IMR-90 (cell line): ENCODE measurements at regions not wholly inside any gene's neighbourhood (a gene's known extent, or its start where the extent isn't known, plus 50 kb on each side); places are given as distances from the start of the nearest gene placed in this dataset.

ENCODE experiments used
- ATAC-seq: fragments of 200-7000 bp; cut with Tn5 transposase; 2 replicates; pipeline ENCODE4 v1.9.1; 2020; ENCODE audit warnings: low read depth, mild to moderate bottlenecking, moderate library complexity
- BruUV-seq: library from RNA; stranded (reverse); fragments of 400-500 nt; replicated peaks from 2 replicates; lab custom pipeline; 2021; lab: Mats Ljungman, UMichigan
- CTCF ChIA-PET: fragments of 300-600 bp; formaldehyde crosslinking; extraction: SDS; loops from one replicate; lab custom pipeline; 2021; ENCODE audit warnings: antibody characterized with exemption; lab: Yijun Ruan, JAX
- POLR2A ChIA-PET: fragments of 300-600 bp; sonication (Branson Sonifier 250); formaldehyde crosslinking; loops from one replicate; lab custom pipeline; 2022; ENCODE audit warnings: antibody characterized with exemption; ENCODE audit not compliant: unreplicated experiment; lab: Charles Lee
- DNase-seq: peaks from one replicate; pipeline ENCODE4 v3.0.0; 2013
- H2AFZ ChIP-seq: replicated peaks from 2 replicates; pipeline ENCODE3; 2013; ENCODE audit warnings: low read length, mild to moderate bottlenecking; ENCODE audit not compliant: poor library complexity
- H2AK5ac ChIP-seq: 2 replicates; pipeline ENCODE4 v1.6.1; 2013; ENCODE audit warnings: low read depth, low read length, inconsistent platforms
- H2AK9ac ChIP-seq: replicated peaks from 2 replicates; pipeline ENCODE3; 2013; ENCODE audit warnings: mild to moderate bottlenecking, low read depth, low read length, moderate library complexity; ENCODE audit not compliant: poor library complexity
- H2BK120ac ChIP-seq: 2 replicates; pipeline ENCODE4 v1.6.1; 2013; ENCODE audit warnings: low read depth, low read length, inconsistent platforms
- H2BK15ac ChIP-seq: 3 replicates; pipeline ENCODE4 v1.6.1; 2013; ENCODE audit warnings: low read depth, low read length, inconsistent platforms
- H2BK20ac ChIP-seq: 2 replicates; pipeline ENCODE4 v1.6.1; 2013; ENCODE audit warnings: low read depth, mild to moderate bottlenecking, inconsistent platforms, low read length, moderate library complexity
- H2BK5ac ChIP-seq: 2 replicates; pipeline ENCODE4 v1.6.1; 2013; ENCODE audit warnings: mild to moderate bottlenecking, low read depth, low read length, inconsistent platforms; ENCODE audit not compliant: poor library complexity, severe bottlenecking
- H3K14ac ChIP-seq: replicated peaks from 2 replicates; pipeline ENCODE4 v1.6.1; 2013; ENCODE audit warnings: low read depth, low read length, inconsistent platforms
- H3K18ac ChIP-seq: 2 replicates; pipeline ENCODE4 v1.6.1; 2013; ENCODE audit warnings: low read depth, low read length, control low read depth
- H3K23ac ChIP-seq: 2 replicates; pipeline ENCODE4 v1.6.1; 2013; ENCODE audit warnings: low read depth, low read length, inconsistent platforms
- H3K27ac ChIP-seq: 2 replicates; pipeline ENCODE4 v1.5.1; 2013; ENCODE audit warnings: mild to moderate bottlenecking, control low read depth, low read length; ENCODE audit not compliant: insufficient read depth
- H3K27me3 ChIP-seq: 2 replicates; pipeline ENCODE4 v1.6.1; 2013; ENCODE audit warnings: low read length; ENCODE audit not compliant: control insufficient read depth, insufficient read depth
- H3K36me3 ChIP-seq: 2 replicates; pipeline ENCODE4 v1.6.1; 2013; ENCODE audit warnings: low read length, mixed read lengths; ENCODE audit not compliant: control insufficient read depth, insufficient read depth
- H3K4ac ChIP-seq: 2 replicates; pipeline ENCODE4 v1.6.1; 2013; ENCODE audit warnings: low read depth, low read length, inconsistent platforms
- H3K4me1 ChIP-seq: 2 replicates; pipeline ENCODE4 v1.6.1; 2013; ENCODE audit warnings: low read length, mixed read lengths; ENCODE audit not compliant: control insufficient read depth, insufficient read depth
- H3K4me2 ChIP-seq: 2 replicates; pipeline ENCODE4 v1.6.1; 2013; ENCODE audit warnings: low read depth, mild to moderate bottlenecking, control low read depth, low read length, moderate library complexity
- H3K4me3 ChIP-seq: 2 replicates; pipeline ENCODE4 v1.5.1; 2013; ENCODE audit warnings: low read depth, mild to moderate bottlenecking, control low read depth, low read length, moderate library complexity; ENCODE audit not compliant: insufficient read depth
- H3K56ac ChIP-seq: 2 replicates; pipeline ENCODE4 v1.6.1; 2013; ENCODE audit warnings: low read length, inconsistent platforms; ENCODE audit not compliant: insufficient read depth; ENCODE audit errors: extremely low read depth
- H3K79me1 ChIP-seq, 2 experiments: 2 replicates each; pipeline ENCODE4 v1.6.1; 2013; ENCODE audit warnings: low read length in 2 of 2, inconsistent platforms in 1 of 2, low read depth in 1 of 2
- H3K9ac ChIP-seq: 2 replicates; pipeline ENCODE4 v1.6.1; 2013; ENCODE audit warnings: low read depth, low read length, control low read depth
- H3K9me1 ChIP-seq: 2 replicates; pipeline ENCODE4 v1.6.1; 2013; ENCODE audit warnings: low read length, inconsistent platforms; ENCODE audit not compliant: insufficient read depth
- H3K9me3 ChIP-seq: 2 replicates; pipeline ENCODE4 v1.6.1; 2013; ENCODE audit warnings: low read length; ENCODE audit not compliant: control insufficient read depth, insufficient read depth
- H4K20me1 ChIP-seq: 2 replicates; pipeline ENCODE4 v1.6.1; 2013; ENCODE audit warnings: low read length, inconsistent platforms; ENCODE audit not compliant: insufficient read depth
- H4K5ac ChIP-seq: 2 replicates; pipeline ENCODE4 v1.6.1; 2013; ENCODE audit warnings: mild to moderate bottlenecking, low read depth, low read length, control low read depth
- H4K8ac ChIP-seq, 2 experiments: 2 replicates each; pipeline ENCODE4 v1.6.1; 2013; ENCODE audit warnings: low read depth in 2 of 2, low read length in 2 of 2, control low read depth in 1 of 2, inconsistent platforms in 1 of 2
- H4K91ac ChIP-seq: 2 replicates; pipeline ENCODE4 v1.6.1; 2013; ENCODE audit warnings: low read depth, low read length, inconsistent platforms; ENCODE audit not compliant: insufficient read depth
- BHLHE40 ChIP-seq: fragments of 150-350 bp; IDR thresholded peaks from 2 replicates; pipeline ENCODE4 v1.6.1; 2016; ENCODE audit warnings: mild to moderate bottlenecking, low read depth, low read length
- CEBPB ChIP-seq: IDR thresholded peaks from 2 replicates; pipeline ENCODE4 v1.6.1; 2012; ENCODE audit warnings: low read depth, low read length, improper control_type of control experiment
- CHD1 ChIP-seq: IDR thresholded peaks from 2 replicates; pipeline ENCODE4 v1.6.1; 2012; ENCODE audit warnings: low read depth, low read length, improper control_type of control experiment
- CTCF ChIP-seq: conservative IDR thresholded peaks from 2 replicates; pipeline ENCODE4 v1.5.1; 2012; ENCODE audit warnings: mild to moderate bottlenecking, low read depth, low read length, improper control_type of control experiment
- ELK1 ChIP-seq: fragments of 150-350 bp; IDR thresholded peaks from 2 replicates; pipeline ENCODE4 v1.6.1; 2016; ENCODE audit warnings: low read depth, mild to moderate bottlenecking, low read length, moderate library complexity, borderline replicate concordance
- FOS ChIP-seq: fragments of 150-350 bp; IDR thresholded peaks from 2 replicates; pipeline ENCODE4 v1.6.1; 2016; ENCODE audit warnings: low read depth, low read length
- MAFK ChIP-seq: IDR thresholded peaks from 2 replicates; pipeline ENCODE4 v1.6.1; 2012; ENCODE audit warnings: low read depth, low read length, improper control_type of control experiment
- MAZ ChIP-seq: IDR thresholded peaks from 2 replicates; pipeline ENCODE4 v1.6.1; 2012; ENCODE audit warnings: low read depth, mild to moderate bottlenecking, low read length, improper control_type of control experiment, moderate library complexity, borderline replicate concordance
- MXI1 ChIP-seq: IDR thresholded peaks from 2 replicates; pipeline ENCODE4 v1.6.1; 2012; ENCODE audit warnings: low read depth, mild to moderate bottlenecking, low read length, moderate library complexity, borderline replicate concordance
- NFE2L2 ChIP-seq: fragments of 150-350 bp; IDR thresholded peaks from 2 replicates; pipeline ENCODE4 v1.6.1; 2016; ENCODE audit warnings: low read depth, mild to moderate bottlenecking, low read length
- POLR2A ChIP-seq: IDR thresholded peaks from 2 replicates; pipeline ENCODE4 v1.6.1; 2012; ENCODE audit warnings: mild to moderate bottlenecking, low read depth, low read length
- RAD21 ChIP-seq: IDR thresholded peaks from 2 replicates; pipeline ENCODE4 v1.6.1; 2012; ENCODE audit warnings: low read length, improper control_type of control experiment
- RCOR1 ChIP-seq: IDR thresholded peaks from 2 replicates; pipeline ENCODE4 v1.6.1; 2012; ENCODE audit warnings: mild to moderate bottlenecking, low read length, improper control_type of control experiment; ENCODE audit not compliant: insufficient replicate concordance
- SMC3 ChIP-seq: fragments of 150-350 bp; IDR thresholded peaks from 2 replicates; pipeline ENCODE4 v1.6.1; 2016; ENCODE audit warnings: low read depth, mild to moderate bottlenecking, antibody characterized with exemption, low read length, moderate library complexity
- WGBS, 2 experiments: methylation state at CpG; one replicate each; pipeline versions ENCODE4 v1.1.5 to v1.1.7; 2013; ENCODE audit warnings: missing lambda C conversion rate in 2 of 2; ENCODE audit not compliant: insufficient read length in 1 of 2; ENCODE audit errors: extremely low coverage in 2 of 2; 5-methylcytosine and 5-hydroxymethylcytosine counted together
- dilution Hi-C: fragments of 300-500 bp; cut with HindIII; formaldehyde crosslinking; loops from one replicate; pipeline ENCODE4 v1.14.3; 2018; ENCODE audit warnings: low sequenced_read_pairs; ENCODE audit not compliant: unreplicated experiment
- in situ Hi-C: fragments of 300-500 bp; cut with MboI; formaldehyde crosslinking; loops from 3 replicates; pipeline ENCODE4 v1.14.3; 2019; ENCODE audit warnings: low sequenced_read_pairs, inconsistent platforms, mixed read lengths
- intact Hi-C: fragments of 100-400 bp; cut with micrococcal nuclease; formaldehyde crosslinking; loops from 2 replicates; pipeline ENCODE4 v1.10.0; 2022
- TF ChIP-seq, protein P1 (sequence below): fragments of 150-350 bp; IDR thresholded peaks from 2 replicates; pipeline ENCODE4 v1.6.1; 2017; ENCODE audit warnings: mild to moderate bottlenecking, antibody characterized with exemption, low read length, low read depth

DNA sequence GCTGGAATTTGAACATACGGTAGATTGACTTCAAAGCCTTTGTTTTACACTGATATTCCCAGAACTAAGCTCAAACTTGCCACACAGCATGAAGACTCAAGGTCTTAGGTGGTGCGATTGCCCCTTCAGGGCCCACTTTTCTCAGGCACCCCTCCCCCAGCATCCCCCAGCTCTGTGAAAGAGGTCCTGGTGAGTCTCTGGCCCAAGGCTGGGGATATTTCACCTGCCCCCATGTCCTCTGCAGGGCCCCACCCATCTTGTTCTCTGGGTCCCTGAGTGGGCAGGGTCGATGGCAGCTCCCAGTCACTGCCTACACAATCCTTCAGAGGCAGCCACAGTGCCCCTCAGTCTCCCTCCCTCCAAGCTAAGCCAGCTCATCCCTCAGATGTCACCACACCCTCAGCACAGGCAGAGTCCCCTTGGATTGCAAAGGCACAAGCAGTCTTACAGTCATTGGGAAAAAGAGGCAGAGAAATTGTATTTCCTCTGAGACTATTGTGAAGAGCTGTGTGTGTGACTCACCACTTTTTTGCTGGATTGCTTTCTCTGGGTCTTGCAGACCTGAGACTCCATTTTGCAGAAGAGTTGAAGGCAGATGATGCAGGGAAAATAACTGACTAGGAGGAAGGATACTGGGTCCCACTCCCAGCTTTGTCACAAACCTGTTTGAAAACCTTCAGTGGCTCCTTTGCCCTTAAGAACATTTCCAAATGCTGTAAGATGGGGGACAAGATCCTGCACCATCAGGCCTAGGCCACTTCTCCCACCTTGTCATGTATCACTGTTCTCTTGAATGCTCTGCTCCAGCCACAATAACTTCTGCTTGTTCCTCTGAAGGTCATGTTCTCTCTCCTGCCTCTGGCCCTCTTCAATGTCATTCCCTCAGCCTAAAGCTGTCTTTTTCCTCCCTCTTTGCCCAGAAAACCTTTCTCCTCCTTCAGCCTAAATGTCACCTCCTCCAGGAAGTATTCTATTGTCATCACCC is 119.1 kb upstream of the GRIK3 start:
- no peak overlapping the region for H2BK20ac ChIP-seq
- H3K56ac ChIP-seq, result no peak overlapping the region
- H3K4me1 ChIP-seq, result no peaks in the 10 kb centered on the region
- in situ Hi-C loops, result no loop called here
- no peak overlapping the region for H4K8ac ChIP-seq
- ChIA-PET POLR2A (no interaction called here), CTCF (no interaction called here)
- WGBS, 2 experiments, result no CpG with 5 or more reads among the region's 3 CpGs
- no peak overlapping the region for H3K9ac ChIP-seq
- no peak overlapping the region for H4K5ac ChIP-seq
- H3K18ac ChIP-seq, result no peak overlapping the region
- no peaks in the 10 kb centered on the region for H3K9me3 ChIP-seq
- ATAC-seq (no peak), DNase-seq (no peak)
- H2AFZ ChIP-seq, result no peak overlapping the region
- no TSS peak for BruUV-seq
- H4K91ac ChIP-seq, result no peak overlapping the region
- no peak overlapping the region for H3K14ac ChIP-seq
- intact Hi-C loops, result no loop called here
- no peak overlapping the region for H2AK9ac ChIP-seq
- H3K23ac ChIP-seq, result no peak overlapping the region
- no peak overlapping the region for H3K4me3 ChIP-seq
- no peaks in the 10 kb centered on the region for H3K9me1 ChIP-seq
- H2BK120ac ChIP-seq, result no peak overlapping the region
- H4K20me1 ChIP-seq, result no peaks in the 10 kb centered on the region
- no peak overlapping the region for H3K4ac ChIP-seq
- H2AK5ac ChIP-seq, result no peak overlapping the region
- no peaks in the 10 kb centered on the region for H3K36me3 ChIP-seq
- no peak overlapping the region for H3K4me2 ChIP-seq
- no peak overlapping the region for H2BK5ac ChIP-seq
- H2BK15ac ChIP-seq, result no peak overlapping the region
- H3K27ac ChIP-seq, result no peak overlapping the region
- dilution Hi-C loops, result no loop called here
- H3K79me1 ChIP-seq, result no peaks in the 10 kb centered on the region
- no peaks in the 10 kb centered on the region for H3K27me3 ChIP-seq
- no peak for TF ChIP-seq SMC3
- no peak for TF ChIP-seq MAZ
- no peak for TF ChIP-seq RAD21
- no peak for TF ChIP-seq CTCF
- no peak for TF ChIP-seq MAFK
- TF ChIP-seq, protein P1, sequence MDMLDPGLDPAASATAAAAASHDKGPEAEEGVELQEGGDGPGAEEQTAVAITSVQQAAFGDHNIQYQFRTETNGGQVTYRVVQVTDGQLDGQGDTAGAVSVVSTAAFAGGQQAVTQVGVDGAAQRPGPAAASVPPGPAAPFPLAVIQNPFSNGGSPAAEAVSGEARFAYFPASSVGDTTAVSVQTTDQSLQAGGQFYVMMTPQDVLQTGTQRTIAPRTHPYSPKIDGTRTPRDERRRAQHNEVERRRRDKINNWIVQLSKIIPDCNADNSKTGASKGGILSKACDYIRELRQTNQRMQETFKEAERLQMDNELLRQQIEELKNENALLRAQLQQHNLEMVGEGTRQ, result no peak
- TF ChIP-seq MXI1, result no peak
- TF ChIP-seq CHD1, result no peak
- no peak for TF ChIP-seq BHLHE40
- no peak for TF ChIP-seq POLR2A
- no peak for TF ChIP-seq NFE2L2
- no peak for TF ChIP-seq RCOR1
- TF ChIP-seq CEBPB, result no peak
- no peak for TF ChIP-seq ELK1
- no peak for TF ChIP-seq FOS
